GM10266 (cell line): ENCODE measurements at regions not wholly inside any gene's neighbourhood (a gene's known extent, or its start where the extent isn't known, plus 50 kb on each side); places are given as distances from the start of the nearest gene placed in this dataset.

ENCODE experiments used
- DNase-seq: peaks from one replicate; pipeline ENCODE4 v3.0.0; 2012; ENCODE audit errors: extremely low spot score
- CTCF ChIP-seq: IDR thresholded peaks from 2 replicates; pipeline ENCODE4 v1.5.1; 2012; ENCODE audit warnings: mild to moderate bottlenecking, low read depth; ENCODE audit not compliant: control insufficient read depth, insufficient read depth; ENCODE audit errors: missing control alignments

DNA sequence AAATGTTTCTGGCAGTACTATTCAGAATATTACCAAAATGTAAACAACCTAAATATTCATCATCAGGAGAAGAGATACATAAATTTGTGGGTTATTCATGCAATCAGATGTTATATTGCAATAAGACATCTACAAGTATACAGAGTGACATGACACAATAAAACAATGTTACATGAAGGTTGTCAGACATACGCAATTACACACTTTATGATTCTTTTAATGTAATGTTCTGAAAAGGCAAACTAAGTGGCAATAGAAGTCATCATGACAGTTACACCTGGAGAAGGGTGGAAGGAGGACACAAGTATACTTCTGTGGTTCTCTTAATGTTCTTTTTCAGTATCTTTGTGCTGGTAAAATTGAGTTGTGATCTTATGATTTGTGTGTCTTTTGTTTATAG lies 95.8 kb upstream of the PRR20A start:
- TF ChIP-seq CTCF: no peak

DNA sequence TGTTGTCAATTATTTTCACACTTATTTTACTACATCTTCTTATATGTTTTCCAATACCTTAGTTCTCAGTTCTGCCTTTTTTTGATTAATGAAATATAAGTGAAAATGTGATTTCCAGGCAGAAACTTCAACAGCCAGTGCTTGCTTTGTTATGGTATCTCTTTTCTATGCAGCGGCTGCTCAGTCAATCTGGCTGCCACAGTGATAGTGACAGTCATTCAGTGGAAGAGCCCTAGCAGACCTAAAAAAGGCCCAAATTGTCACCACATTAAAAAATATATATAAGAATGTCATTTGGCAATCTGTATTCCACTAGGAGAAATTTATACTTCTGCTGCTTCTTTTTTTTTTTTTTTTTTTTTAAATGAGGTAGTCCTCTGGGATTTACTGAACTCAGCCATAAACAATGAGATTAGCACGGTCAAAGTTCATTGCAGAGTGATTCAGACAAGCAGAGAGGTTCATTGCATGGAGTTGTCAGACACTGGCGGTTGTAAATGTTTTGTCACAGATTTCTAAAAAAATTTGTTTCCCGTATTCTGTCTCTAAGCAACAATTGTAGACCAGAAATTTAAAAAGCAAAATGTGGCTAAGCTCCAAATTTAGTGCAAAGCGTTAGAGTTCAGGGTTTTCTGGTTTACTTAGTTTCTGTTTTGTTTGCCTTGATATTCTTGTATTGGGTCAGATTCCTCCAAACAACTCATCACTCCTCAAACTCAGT lies 94.7 kb upstream of the PRR20A start:
- TF ChIP-seq CTCF: no peak
- DNase-seq: no peak

More for the DNA sequence above, 95.8 kb upstream of the PRR20A start:
- no peak for DNase-seq

- no peak for TF ChIP-seq CTCF
- DNase-seq: no peak
Measured at GRCh38 chr13:57056601-57057180, 84.0 kb upstream of the PRR20A start.

DNA sequence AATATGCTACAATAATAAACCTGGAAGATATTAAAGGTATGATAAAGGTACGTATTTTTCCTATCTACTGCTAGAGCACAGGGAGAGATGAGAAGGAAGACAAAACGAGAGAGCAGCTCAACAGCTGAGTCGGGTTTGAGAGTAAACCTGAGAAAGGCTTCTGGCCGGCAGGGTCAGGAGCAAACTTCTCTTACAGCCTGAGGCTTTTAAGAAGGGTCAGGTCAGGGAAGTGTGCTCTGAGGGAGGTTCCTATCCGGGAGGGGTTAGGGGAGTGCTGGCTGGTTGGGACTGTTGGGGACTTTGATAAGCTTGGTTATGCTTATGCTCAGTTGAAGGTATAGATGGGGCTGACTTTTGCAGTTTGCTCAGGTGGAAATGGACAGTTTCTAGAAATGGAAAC lies 77.7 kb upstream of the PRR20A start:
- DNase-seq: no peak
- TF ChIP-seq CTCF: no peak

GRCh38 chr13:57073983-57074382 lies 66.7 kb upstream of the PRR20A start:
- no peak for DNase-seq
- TF ChIP-seq CTCF: no peak

GRCh38 chr13:57075588-57075987 lies 65.1 kb upstream of the PRR20A start:
- TF ChIP-seq CTCF: no peak
- DNase-seq: no peak

DNA sequence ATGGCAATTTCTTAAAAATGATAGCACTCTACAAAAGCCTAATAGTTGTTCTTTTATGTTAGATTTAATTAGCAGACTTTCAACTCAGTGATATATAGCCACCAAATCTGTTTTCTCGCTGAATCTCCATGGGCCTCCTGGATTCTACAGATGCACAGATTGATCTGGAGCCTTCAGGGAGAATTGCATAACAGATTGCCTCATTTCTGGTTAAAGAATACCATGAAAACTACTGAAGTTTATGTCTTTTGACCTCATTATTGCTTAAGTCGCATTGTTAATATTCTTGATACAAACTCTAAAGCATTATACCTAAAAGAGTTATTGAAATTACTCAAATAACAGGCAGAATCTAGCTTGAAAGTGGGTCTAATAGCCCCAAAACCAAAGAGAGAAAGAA lies 53.7 kb upstream of the PRR20A start:
- TF ChIP-seq CTCF: no peak
- no peak for DNase-seq
